Muscle of leg (tissue), 3 donors: ENCODE measurements at regions not wholly inside any gene's neighbourhood (a gene's known extent, or its start where the extent isn't known, plus 50 kb on each side); places are given as distances from the start of the nearest gene placed in this dataset.

ENCODE experiments used
- DNase-seq: peaks from one replicate; pipeline ENCODE4 v3.0.0; 2013
- H3K27ac ChIP-seq: one replicate; pipeline ENCODE4 v1.5.1; 2013; ENCODE audit warnings: mild to moderate bottlenecking, low read length, control low read depth
- H3K27me3 ChIP-seq: one replicate; pipeline ENCODE4 v1.6.1; 2013; ENCODE audit warnings: low read length; ENCODE audit not compliant: control insufficient read depth, insufficient read depth
- H3K36me3 ChIP-seq: one replicate; pipeline ENCODE4 v1.6.1; 2013; ENCODE audit warnings: low read length; ENCODE audit not compliant: control insufficient read depth, insufficient read depth
- H3K4me1 ChIP-seq: one replicate; pipeline ENCODE4 v1.6.1; 2013; ENCODE audit warnings: low read length; ENCODE audit not compliant: control insufficient read depth, insufficient read depth
- H3K4me3 ChIP-seq: one replicate; pipeline ENCODE4 v1.5.1; 2013; ENCODE audit warnings: low read length, control low read depth
- H3K9me3 ChIP-seq: replicated peaks from 2 replicates; pipeline ENCODE4 v1.6.1; 2013; ENCODE audit warnings: low read depth, low read length; ENCODE audit not compliant: control insufficient read depth
- WGBS: methylation state at CpG from one replicate; pipeline ENCODE4 v1.1.5; 2013; ENCODE audit warnings: missing lambda C conversion rate; ENCODE audit not compliant: insufficient coverage; 5-methylcytosine and 5-hydroxymethylcytosine counted together

- H3K27ac ChIP-seq: no peak overlapping the region
- peaks cover 3% of the 10 kb centered on the region for H3K4me1 ChIP-seq
- WGBS: 53% methylated on average over 3 of the region's 9 CpGs
- H3K27me3 ChIP-seq: no peaks in the 10 kb centered on the region
- no peak overlapping the region for H3K4me3 ChIP-seq
- H3K36me3 ChIP-seq: no peaks in the 10 kb centered on the region
- H3K9me3 ChIP-seq: no peaks in the 10 kb centered on the region
- no peak for DNase-seq
Measured at GRCh38 chr18:76721207-76721996, 101.0 kb upstream of the ZNF236 start.

- Histone ChIP-seq H3K27me3 (no peaks in the 10 kb centered on the region), H3K4me1 (peaks cover 3% of the 10 kb centered on the region), H3K27ac (no peak overlapping the region), H3K4me3 (no peak overlapping the region), H3K9me3 (no peaks in the 10 kb centered on the region), H3K36me3 (no peaks in the 10 kb centered on the region)
- no peak for DNase-seq
- WGBS: 0% methylated on average over 1 of the region's 5 CpGs
Measured at GRCh38 chr18:76720683-76721082, 101.7 kb upstream of the ZNF236 start.

- WGBS: 26% methylated on average over 13 of the region's 16 CpGs
Measured at GRCh38 chr18:76715012-76715610, 107.2 kb upstream of the ZNF236 start.

GRCh38 chr18:76713432-76713831 is 108.9 kb upstream of the ZNF236 start:
- Histone ChIP-seq H3K4me3 (no peak overlapping the region), H3K27ac (no peak overlapping the region), H3K27me3 (no peaks in the 10 kb centered on the region), H3K36me3 (no peaks in the 10 kb centered on the region), H3K4me1 (peaks cover 17% of the 10 kb centered on the region), H3K9me3 (no peaks in the 10 kb centered on the region)
- 96% methylated on average over 7 of the region's 8 CpGs for WGBS
- DNase-seq: no peak

More at GRCh38 chr18:76715012-76715610, 107.2 kb upstream of the ZNF236 start:
- Histone ChIP-seq H3K9me3 (no peaks in the 10 kb centered on the region), H3K36me3 (no peaks in the 10 kb centered on the region), H3K4me1 (peaks cover 8% of the 10 kb centered on the region), H3K27me3 (no peaks in the 10 kb centered on the region), H3K4me3 (no peak overlapping the region), H3K27ac (no peak overlapping the region)
- peak; percentile 45 for DNase-seq

- Histone ChIP-seq H3K4me1 (peaks cover 17% of the 10 kb centered on the region), H3K27ac (no peak overlapping the region), H3K36me3 (no peaks in the 10 kb centered on the region), H3K9me3 (no peaks in the 10 kb centered on the region), H3K4me3 (no peak overlapping the region), H3K27me3 (no peaks in the 10 kb centered on the region)
- WGBS: 76% methylated on average over 11 of the region's 16 CpGs
- no peak for DNase-seq
Measured at GRCh38 chr18:76712511-76713140, 109.7 kb upstream of the ZNF236 start.

- Histone ChIP-seq H3K4me3 (no peak overlapping the region), H3K36me3 (no peaks in the 10 kb centered on the region), H3K4me1 (peaks cover 17% of the 10 kb centered on the region), H3K27me3 (no peaks in the 10 kb centered on the region), H3K27ac (no peak overlapping the region), H3K9me3 (no peaks in the 10 kb centered on the region)
- no peak for DNase-seq
- WGBS: 77% methylated on average over 11 of the region's 12 CpGs
Measured at GRCh38 chr18:76710646-76711520, 111.5 kb upstream of the ZNF236 start.

- no peak overlapping the region for H3K27ac ChIP-seq
- DNase-seq: peak; percentile 85
- H3K4me3 ChIP-seq: no peak overlapping the region
- H3K27me3 ChIP-seq: no peaks in the 10 kb centered on the region
- peaks cover 15% of the 10 kb centered on the region for H3K4me1 ChIP-seq
- no peaks in the 10 kb centered on the region for H3K36me3 ChIP-seq
- WGBS: 21% methylated on average over 19 of the region's 29 CpGs
- no peaks in the 10 kb centered on the region for H3K9me3 ChIP-seq
Measured at GRCh38 chr18:76709659-76710645, 112.4 kb upstream of the ZNF236 start.

- H3K9me3 ChIP-seq: no peaks in the 10 kb centered on the region
- 92% methylated on average over 18 of the region's 25 CpGs for WGBS
- H3K27me3 ChIP-seq: no peaks in the 10 kb centered on the region
- no peak overlapping the region for H3K4me3 ChIP-seq
- H3K4me1 ChIP-seq: peaks cover 14% of the 10 kb centered on the region
- DNase-seq: no peak
- H3K36me3 ChIP-seq: no peaks in the 10 kb centered on the region
- no peak overlapping the region for H3K27ac ChIP-seq
Measured at GRCh38 chr18:76708722-76709353, 113.5 kb upstream of the ZNF236 start.
